Medulla oblongata (tissue), 1 donor: ENCODE measurements at regions not wholly inside any gene's neighbourhood (a gene's known extent, or its start where the extent isn't known, plus 50 kb on each side); places are given as distances from the start of the nearest gene placed in this dataset.
"Not testable (repeated sequence)": the region's sequence is repeated elsewhere in the genome, so short reads cannot be mapped to it uniquely, and the experiment has no call there.

ENCODE experiments used
- DNase-seq: peaks from one replicate; pipeline ENCODE4 v3.0.0-alpha.2; 2015; ENCODE audit errors: extremely low spot score

DNA sequence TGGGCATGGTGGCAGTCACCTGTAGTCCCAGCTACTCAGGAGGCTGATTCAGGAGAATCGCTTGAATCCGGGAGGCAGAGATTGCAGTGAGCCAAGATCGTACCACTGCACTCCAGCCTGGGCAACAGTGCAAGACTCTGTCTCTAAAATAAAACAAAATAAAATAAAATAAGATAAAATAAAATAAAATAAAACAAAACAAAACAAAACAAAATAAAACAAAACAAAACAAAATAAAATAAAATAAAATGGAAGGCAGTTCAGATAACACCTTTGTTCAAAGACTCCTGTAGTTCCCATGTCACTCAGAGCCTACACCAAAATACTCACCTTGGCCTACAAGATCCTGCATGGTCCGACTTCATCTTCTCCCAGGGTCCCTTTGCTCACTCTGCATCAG is 61.3 kb downstream of the SYF2 start:
- not testable (repeated sequence) for DNase-seq

GRCh38 chr1:25170439-25170838 is 61.9 kb downstream of the SYF2 start:
- no peak for DNase-seq

DNA sequence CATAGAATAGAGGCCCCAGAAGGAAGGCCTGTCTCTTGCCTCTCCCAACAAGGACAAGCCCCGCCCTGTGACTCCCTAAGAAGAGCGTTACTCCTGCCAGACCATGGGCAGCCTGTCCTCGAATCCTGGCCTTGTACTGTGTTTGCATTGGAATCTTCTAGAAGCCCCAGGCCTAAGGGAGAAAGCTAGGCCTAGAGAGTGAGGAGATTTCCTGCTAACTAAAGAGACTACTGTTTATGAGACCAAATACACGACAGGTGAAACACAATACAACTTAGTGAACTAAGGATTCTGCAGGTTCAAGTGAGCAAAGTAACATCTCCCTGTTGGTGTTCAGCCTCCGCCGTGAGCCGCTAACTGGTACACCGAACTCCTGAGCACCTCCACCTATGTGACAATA is 62.7 kb downstream of the SYF2 start:
- DNase-seq = no peak

GRCh38 chr1:25169168-25169567 is 63.1 kb downstream of the SYF2 start:
- DNase-seq = no peak

GRCh38 chr1:25168193-25169071 is 63.9 kb downstream of the SYF2 start:
- DNase-seq = no peak

DNA sequence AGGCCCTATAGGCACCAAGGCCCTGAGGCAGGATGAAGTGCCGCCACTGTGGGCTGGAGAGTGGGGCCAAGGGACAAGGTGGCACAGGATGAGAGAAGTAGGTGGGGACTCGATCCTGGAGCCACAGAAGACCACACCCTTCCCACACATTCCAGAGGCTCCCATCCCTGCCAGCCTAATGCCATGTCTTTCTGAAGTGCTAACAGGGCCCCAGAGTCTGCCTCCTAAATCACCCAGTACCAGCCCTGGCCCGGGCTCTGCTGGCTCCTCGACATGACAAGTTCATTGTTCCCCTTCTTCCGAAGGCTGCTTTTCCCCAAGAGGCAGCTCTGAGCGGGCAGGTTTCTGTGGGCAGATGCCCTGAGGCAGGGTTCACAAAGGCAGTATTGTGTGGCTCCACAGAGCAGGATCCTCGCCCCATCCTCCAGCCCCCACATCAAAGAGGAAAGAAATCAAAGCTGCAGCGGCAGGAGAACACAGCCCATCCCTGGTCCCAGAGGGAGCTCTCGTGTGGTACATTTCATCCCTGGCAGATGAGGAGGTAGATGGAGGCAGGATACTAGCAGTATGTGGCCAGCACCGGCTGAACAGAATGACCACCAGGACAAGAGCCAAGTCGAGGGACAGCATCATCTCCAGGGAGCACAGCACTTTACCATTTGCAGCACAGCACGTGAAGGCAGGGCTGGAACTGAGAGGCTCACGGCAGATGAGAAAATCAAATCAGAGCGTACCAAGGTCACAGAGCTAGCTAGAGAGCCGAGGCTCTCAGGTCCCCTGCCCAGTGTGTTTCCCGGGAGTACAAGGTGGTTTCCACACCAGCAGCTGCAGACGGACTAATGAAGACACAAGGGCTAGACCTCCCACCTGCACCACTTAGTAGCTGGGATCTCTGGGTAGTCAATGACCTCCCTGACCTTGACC is 64.8 kb downstream of the SYF2 start:
- DNase-seq = peak; percentile 69

GRCh38 chr1:25166847-25167246 is 65.5 kb downstream of the SYF2 start:
- no peak for DNase-seq

DNA sequence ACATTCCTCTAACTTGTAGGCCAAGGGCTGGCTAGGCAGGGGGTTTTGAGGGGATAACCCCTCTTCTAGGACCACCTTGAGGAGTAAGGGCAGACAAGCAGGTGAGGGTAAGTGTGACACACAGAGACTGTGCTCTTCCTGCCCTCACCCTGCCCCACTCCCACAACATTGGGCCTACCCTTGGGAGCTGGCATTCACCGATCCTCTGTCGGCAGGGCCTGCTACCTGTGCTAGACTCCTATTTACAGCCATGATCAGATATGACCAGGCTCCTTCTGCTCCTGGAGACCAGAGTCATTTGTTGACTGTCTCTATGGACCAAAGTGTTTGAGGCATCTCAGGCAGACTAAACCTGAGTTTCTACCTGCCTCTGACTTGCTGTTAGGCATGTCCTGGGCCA is 68.3 kb downstream of the SYF2 start:
- DNase-seq = no peak

GRCh38 chr1:25161981-25162380 is 70.3 kb downstream of the SYF2 start:
- no peak for DNase-seq

GRCh38 chr1:25157846-25158245 is 74.5 kb downstream of the SYF2 start:
- DNase-seq = no peak

GRCh38 chr1:25150985-25151495 is 81.3 kb downstream of the SYF2 start:
- no peak for DNase-seq

GRCh38 chr1:25148673-25149300 is 83.5 kb downstream of the SYF2 start:
- peak; percentile 27 for DNase-seq

- DNase-seq = no peak
These were observed 85.8 kb downstream of the SYF2 start for GRCh38 chr1:25146451-25146855.

DNA sequence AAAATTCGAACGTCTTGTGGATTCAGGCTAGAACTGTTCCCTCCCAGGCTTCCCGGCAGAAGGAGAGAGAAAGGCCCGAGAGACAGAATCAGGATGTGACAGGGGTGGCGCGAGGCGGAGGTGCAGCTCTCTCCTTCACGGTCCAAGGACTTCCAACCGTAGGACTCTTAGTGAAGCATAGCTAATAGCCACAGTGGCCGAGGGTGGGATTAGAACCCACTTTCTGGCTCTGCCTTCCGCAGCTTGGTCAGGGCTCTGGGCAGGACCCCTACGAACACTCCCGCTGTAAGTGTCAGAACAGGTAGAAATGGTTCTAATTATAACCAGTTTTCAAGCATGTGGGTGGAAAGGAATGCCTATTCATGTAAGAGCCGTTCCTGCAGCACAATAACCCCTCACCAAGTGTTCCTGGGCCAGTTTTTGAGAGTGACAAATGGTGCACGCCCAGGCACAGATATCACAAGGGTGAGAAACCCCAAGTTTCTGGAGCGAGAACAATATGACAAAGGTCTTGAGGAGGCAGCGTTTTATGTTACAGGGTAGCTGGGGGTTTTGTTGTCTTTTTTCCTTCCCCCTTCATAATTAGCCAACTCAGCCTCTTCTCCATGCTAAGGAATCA is 86.4 kb downstream of the SYF2 start:
- DNase-seq = no peak

DNA sequence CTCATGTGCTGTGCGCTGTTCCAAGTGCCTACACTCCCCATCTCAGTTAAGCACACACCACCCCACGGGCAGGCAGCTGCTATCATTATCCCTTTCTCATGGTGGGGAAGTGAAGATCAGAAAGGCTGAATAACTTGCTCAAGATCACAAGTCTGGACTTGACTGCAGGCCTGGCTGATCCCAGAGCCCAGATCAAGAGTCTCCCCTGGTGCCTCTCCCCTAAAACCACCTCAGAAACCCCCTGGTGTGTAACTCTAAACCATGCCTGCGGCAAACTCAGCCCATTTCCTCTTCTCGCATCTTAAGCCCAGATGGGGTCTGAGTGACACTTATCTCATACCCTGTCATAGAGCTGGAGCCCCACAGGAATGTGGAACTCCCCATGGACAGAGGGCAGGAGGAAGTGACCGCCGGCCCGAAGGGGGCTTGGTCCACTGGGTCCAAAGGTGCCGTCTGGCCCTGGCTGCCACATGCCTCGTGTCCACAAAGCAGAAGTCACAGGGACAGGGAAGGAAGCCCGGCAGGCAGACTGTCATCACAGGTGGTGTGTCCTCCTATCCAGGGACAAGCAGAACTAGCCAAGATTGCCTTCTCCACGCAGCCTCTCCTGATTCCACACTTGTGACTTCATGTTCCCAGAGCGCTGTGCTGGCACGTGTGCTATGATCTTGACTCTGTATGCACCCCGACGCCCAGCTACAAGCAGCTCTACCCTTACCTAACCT is 92.1 kb downstream of the SYF2 start:
- peak; percentile 19 for DNase-seq

DNA sequence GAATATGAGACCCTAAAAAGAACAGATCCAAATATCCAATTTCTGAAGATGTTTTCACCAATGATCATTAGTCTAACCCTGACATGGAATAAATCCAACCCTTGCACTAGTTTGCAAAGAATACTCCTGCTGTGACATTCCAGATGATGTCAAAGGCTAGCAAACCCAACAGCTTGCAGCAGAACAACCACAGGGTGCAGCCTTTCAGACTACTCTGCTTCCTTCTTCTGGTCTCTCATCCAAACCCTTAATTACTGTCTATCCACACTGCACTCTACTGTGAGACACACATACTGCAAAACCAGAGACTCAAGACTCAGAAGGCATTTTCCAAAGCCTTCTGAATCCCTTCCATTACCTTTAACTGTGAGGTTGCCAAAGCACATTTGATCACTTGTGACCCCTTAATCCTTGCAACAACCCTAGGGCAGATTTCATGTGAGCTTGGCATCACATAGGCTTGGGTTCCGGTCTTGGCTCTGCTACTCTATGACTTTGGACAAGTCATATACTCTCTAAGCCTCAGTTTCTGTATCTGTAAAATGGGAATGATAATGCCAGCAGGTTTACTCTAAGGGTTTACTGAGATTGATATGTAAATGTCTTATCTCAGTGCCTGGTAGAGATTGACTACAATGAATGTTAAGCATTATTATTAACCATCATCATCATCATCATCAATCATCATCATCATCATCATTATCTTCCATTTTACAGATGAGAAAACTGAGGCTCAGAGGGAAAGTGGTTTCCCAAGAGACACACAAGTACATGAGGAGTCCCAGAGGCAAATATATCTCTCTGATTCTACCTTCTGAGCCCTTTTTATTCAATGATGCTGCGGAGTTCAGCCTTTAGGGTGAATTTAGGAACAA is 94.5 kb downstream of the SYF2 start:
- DNase-seq = no peak

DNA sequence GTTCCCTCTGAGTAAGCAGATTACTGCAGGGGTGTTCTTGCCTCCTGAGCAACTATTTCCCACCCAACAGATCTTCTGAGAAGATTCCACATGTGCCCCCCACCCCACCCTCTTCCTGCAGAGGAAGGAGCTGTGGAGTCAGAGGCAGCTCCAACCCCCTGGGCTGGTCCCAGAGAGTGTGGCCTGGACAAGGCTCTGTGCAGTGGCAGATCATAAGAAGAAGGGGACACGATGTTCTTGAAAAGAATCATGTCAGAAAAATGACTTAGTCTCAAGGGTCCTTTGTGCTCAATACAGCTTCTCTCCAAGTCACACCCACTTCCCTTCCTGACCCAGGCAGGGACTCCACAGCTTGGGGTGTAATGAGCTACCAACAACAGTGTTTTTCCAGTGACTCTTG is 95.2 kb downstream of the SYF2 start:
- no peak for DNase-seq

GRCh38 chr1:25135909-25136308 is 96.4 kb downstream of the SYF2 start:
- DNase-seq = no peak

- peak; percentile 31 for DNase-seq
These were observed 97.4 kb downstream of the SYF2 start for GRCh38 chr1:25134801-25135461.
